ENCODE measurements at regions not wholly inside any gene's neighbourhood (a gene's known extent, or its start where the extent isn't known, plus 50 kb on each side); places are given as distances from the start of the nearest gene placed in this dataset.

DNA sequence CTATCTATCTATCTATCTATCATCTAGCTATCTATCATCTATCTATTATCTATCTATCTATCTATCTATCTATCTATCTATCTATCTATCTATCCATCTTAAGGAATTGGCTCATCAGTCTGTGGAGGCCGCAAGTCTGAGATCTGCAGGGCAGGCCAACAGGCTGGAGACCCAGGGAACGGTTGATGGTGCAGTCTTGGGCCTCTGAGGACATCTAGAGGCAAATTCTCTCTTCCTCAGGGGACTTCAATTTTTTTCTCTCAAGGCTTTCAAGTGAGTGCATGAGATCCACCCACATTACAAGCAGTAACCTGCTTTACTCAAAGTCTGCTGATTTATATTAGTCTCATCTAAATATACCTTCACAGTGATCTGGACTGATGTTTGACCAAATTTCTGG, 197.0 kb downstream of the GLRX3 start:
- TF ChIP-seq, protein P1, sequence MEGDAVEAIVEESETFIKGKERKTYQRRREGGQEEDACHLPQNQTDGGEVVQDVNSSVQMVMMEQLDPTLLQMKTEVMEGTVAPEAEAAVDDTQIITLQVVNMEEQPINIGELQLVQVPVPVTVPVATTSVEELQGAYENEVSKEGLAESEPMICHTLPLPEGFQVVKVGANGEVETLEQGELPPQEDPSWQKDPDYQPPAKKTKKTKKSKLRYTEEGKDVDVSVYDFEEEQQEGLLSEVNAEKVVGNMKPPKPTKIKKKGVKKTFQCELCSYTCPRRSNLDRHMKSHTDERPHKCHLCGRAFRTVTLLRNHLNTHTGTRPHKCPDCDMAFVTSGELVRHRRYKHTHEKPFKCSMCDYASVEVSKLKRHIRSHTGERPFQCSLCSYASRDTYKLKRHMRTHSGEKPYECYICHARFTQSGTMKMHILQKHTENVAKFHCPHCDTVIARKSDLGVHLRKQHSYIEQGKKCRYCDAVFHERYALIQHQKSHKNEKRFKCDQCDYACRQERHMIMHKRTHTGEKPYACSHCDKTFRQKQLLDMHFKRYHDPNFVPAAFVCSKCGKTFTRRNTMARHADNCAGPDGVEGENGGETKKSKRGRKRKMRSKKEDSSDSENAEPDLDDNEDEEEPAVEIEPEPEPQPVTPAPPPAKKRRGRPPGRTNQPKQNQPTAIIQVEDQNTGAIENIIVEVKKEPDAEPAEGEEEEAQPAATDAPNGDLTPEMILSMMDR (IDR thresholded peaks at IDR 0.05), result no peak
- no peak for TF ChIP-seq EP300 (IDR thresholded peaks at IDR 0.05)

All from ovary (tissue), 3 donors.